ENCODE measurements at regions not wholly inside any gene's neighbourhood (a gene's known extent, or its start where the extent isn't known, plus 50 kb on each side); places are given as distances from the start of the nearest gene placed in this dataset.

- Histone ChIP-seq H3K27me3 (no peaks in the 10 kb centered on the region), H3K27ac (no peak overlapping the region), H3K4me1 (peaks cover 0 to 18% (median 10%) of the 10 kb centered on the region in 12 donors), H3K4me3 (no peak overlapping the region), H3K9me3 (peaks cover 0 to 5% (median 0%) of the 10 kb centered on the region in 12 donors), H3K36me3 (no peaks in the 10 kb centered on the region)
- no peak for DNase-seq
- no peak for ATAC-seq
- no peak for TF ChIP-seq POLR2A (IDR thresholded peaks at IDR 0.05)
- TF ChIP-seq CTCF (IDR thresholded peaks at IDR 0.05): no peak
- 94 to 97% (median 96%) methylated on average over 4 of the region's 4 CpGs for WGBS, 4 donors
- intact Hi-C loops (cut with DNase I): no loop called here
Measured at GRCh38 chr2:19712850-19713249, 188.9 kb downstream of the TTC32 start.

GRCh38 chr2:19711470-19712372 lies 190.1 kb downstream of the TTC32 start:
- Histone ChIP-seq H3K27ac (peak overlapping the region in 10 of 12 donors; percentile 5 to 81 (median 56)), H3K4me3 (no peak overlapping the region), H3K4me1 (peaks cover 0 to 18% (median 10%) of the 10 kb centered on the region in 12 donors), H3K36me3 (no peaks in the 10 kb centered on the region), H3K9me3 (peaks cover 0 to 5% (median 0%) of the 10 kb centered on the region in 12 donors), H3K27me3 (no peaks in the 10 kb centered on the region)
- DNase-seq (peak in 3 of 5 donors; percentile 51 to 65 (median 53)), ATAC-seq (peak; percentile 65 to 94 (median 77))
- 35 to 57% (median 45%) methylated on average over 5 of the region's 5 CpGs for WGBS, 4 donors
- TF ChIP-seq CTCF (IDR thresholded peaks at IDR 0.05) (no peak), POLR2A (IDR thresholded peaks at IDR 0.05) (no peak)
- intact Hi-C loops (cut with DNase I): no loop called here

GRCh38 chr2:19710230-19710629 lies 191.6 kb downstream of the TTC32 start:
- TF ChIP-seq POLR2A (IDR thresholded peaks at IDR 0.05): no peak
- TF ChIP-seq CTCF (IDR thresholded peaks at IDR 0.05): no peak
- ATAC-seq (no peak), DNase-seq (no peak)
- intact Hi-C loops (cut with DNase I): no loop called here
- Histone ChIP-seq H3K9me3 (peaks cover 0 to 5% (median 0%) of the 10 kb centered on the region in 12 donors), H3K27me3 (no peaks in the 10 kb centered on the region), H3K4me1 (peaks cover 0 to 18% (median 10%) of the 10 kb centered on the region in 12 donors), H3K36me3 (no peaks in the 10 kb centered on the region), H3K4me3 (no peak overlapping the region), H3K27ac (peak overlapping the region in 1 of 12 donors; percentile 16)
- 72 to 85% (median 84%) methylated on average over 2 of the region's 2 CpGs for WGBS, 4 donors

GRCh38 chr2:19709553-19709952 lies 192.2 kb downstream of the TTC32 start:
- no peak overlapping the region for H3K27ac ChIP-seq
- no peaks in the 10 kb centered on the region for H3K36me3 ChIP-seq
- intact Hi-C loops (cut with DNase I): no loop called here
- no peak overlapping the region for H3K4me3 ChIP-seq
- TF ChIP-seq CTCF (IDR thresholded peaks at IDR 0.05): no peak
- no peak for TF ChIP-seq POLR2A (IDR thresholded peaks at IDR 0.05)
- H3K9me3 ChIP-seq: peaks cover 0 to 5% (median 0%) of the 10 kb centered on the region in 12 donors
- no peaks in the 10 kb centered on the region for H3K27me3 ChIP-seq
- 37 to 62% (median 51%) methylated on average over 2 of the region's 2 CpGs for WGBS, 4 donors
- peaks cover 0 to 18% (median 10%) of the 10 kb centered on the region in 12 donors for H3K4me1 ChIP-seq
- no peak for DNase-seq
- no peak for ATAC-seq
